ENCODE measurements at regions not wholly inside any gene's neighbourhood (a gene's known extent, or its start where the extent isn't known, plus 50 kb on each side); places are given as distances from the start of the nearest gene placed in this dataset.

DNA sequence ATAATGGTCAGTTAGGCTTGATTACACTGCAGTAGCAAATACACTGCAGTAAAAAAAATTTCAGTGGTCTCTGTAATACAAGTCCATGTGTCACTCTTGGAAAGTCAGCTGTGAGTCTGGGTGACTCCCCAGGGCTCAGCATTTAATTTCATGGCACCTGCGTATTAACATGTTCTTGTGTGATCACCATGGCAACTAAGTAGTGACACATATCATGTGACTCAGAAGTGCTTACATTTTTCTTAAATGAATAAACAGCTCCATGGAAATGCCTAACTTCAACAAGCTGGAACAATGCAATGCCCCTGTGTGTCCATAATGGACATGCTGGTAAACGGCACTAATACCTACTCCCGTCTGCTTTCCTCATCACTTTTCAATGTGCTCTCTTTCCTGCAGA is 88.5 kb upstream of the ANO4 start:
- TF ChIP-seq CTCF (IDR thresholded peaks at IDR 0.05; ENCODE audit: insufficient read depth, low read depth, low read length) = no peak
- TF ChIP-seq EZH2 (IDR thresholded peaks at IDR 0.05; ENCODE audit: insufficient read depth, low read length) = no peak
